ENCODE measurements at regions not wholly inside any gene's neighbourhood (a gene's known extent, or its start where the extent isn't known, plus 50 kb on each side); places are given as distances from the start of the nearest gene placed in this dataset.

DNA sequence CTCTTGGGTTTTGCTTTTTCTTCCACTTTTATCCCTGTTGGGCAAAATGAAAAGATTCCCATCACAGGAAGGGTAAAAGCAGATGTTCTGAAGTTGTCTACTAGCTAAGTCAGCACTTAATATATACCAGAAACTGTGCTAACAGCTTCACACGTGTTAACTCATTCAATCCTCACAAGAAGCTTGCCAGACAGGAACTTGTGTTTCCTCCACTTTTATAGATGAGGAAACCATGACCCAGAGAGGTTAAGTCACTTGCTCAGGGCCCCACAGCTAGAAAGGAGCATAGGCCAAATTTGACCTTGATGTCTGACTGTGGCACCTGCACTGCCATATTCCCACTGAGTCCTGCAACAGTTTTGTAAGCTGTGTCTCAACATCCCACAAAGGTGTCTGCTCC, 76.8 kb upstream of the EPC2 start:
- ChIA-PET POLR2A (no interaction called here), CTCF (no interaction called here)
- TF ChIP-seq, protein P1, sequence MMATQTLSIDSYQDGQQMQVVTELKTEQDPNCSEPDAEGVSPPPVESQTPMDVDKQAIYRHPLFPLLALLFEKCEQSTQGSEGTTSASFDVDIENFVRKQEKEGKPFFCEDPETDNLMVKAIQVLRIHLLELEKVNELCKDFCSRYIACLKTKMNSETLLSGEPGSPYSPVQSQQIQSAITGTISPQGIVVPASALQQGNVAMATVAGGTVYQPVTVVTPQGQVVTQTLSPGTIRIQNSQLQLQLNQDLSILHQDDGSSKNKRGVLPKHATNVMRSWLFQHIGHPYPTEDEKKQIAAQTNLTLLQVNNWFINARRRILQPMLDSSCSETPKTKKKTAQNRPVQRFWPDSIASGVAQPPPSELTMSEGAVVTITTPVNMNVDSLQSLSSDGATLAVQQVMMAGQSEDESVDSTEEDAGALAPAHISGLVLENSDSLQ (IDR thresholded peaks at IDR 0.05) = no peak
- no peak for TF ChIP-seq CTBP1 (IDR thresholded peaks at IDR 0.05; ENCODE audit: borderline replicate concordance)
- TF ChIP-seq ARNT (IDR thresholded peaks at IDR 0.05) = no peak
- TF ChIP-seq ZNF384 (IDR thresholded peaks at IDR 0.05) = no peak
- no peak for TF ChIP-seq BHLHE40 (IDR thresholded peaks at IDR 0.05; ENCODE audit: borderline replicate concordance)
- no peak for DNase-seq (ENCODE audit: extremely low spot score)

DNA sequence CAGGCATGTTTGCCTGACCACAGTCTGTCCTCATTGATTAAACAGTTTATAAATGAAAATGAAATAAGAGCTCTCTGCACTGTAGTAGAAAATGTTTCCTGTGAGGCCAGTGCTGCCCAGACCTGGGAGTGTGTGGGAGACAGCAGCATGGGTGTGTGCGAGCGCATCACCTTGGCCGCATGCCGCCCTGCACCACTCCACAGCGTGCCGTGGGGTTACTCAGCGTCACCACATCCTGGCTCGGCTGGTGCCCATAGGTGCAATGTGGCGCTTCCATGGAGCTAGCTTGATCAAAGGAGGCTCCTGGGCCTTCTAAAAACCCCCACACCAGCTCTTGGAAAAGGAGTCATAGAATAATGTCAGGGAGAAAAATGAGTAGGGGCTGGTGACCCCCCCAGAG, 76.0 kb upstream of the EPC2 start:
- TF ChIP-seq BHLHE40 (IDR thresholded peaks at IDR 0.05; ENCODE audit: borderline replicate concordance) (no peak), FOXM1 (IDR thresholded peaks at IDR 0.05; ENCODE audit: borderline replicate concordance) (no peak), L3MBTL2 (conservative IDR thresholded peaks at IDR 0.05) (no peak), CTBP1 (IDR thresholded peaks at IDR 0.05; ENCODE audit: borderline replicate concordance) (no peak), ARNT (IDR thresholded peaks at IDR 0.05) (no peak), LEF1 (IDR thresholded peaks at IDR 0.05; ENCODE audit: borderline replicate concordance) (no peak), TARDBP (IDR thresholded peaks at IDR 0.05) (no peak), ELF4 (IDR thresholded peaks at IDR 0.05) (no peak), SP1 (IDR thresholded peaks at IDR 0.05) (no peak)
- TF ChIP-seq, protein P1 (IDR thresholded peaks at IDR 0.05) = no peak
- ChIA-PET POLR2A (no interaction called here), CTCF (no interaction called here)
- DNase-seq (ENCODE audit: extremely low spot score) = no peak

DNA sequence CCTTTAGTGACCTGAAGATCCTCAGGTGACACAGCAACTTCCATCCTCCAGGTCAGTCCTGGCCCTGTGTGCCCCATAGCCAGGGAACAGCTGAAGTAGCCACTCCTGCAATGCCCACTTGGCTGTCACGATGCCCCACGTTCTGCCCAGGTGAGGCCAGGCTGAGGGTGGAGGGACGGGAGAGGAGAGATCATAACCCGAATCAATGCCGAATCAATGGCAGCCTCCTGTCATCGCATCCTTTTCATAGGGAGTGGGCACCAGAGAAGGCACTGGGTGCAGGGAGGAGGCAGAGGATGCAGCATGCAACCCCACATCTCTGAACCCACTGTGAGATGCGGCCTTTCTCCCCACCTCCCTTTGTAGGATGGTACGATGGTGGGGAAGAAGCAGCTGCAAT, 75.3 kb upstream of the EPC2 start:
- CTCF ChIA-PET = no interaction called here
- TF ChIP-seq ARNT (IDR thresholded peaks at IDR 0.05) = no peak
- TF ChIP-seq ZNF384 (IDR thresholded peaks at IDR 0.05) = no peak
- TF ChIP-seq FOXK2 (IDR thresholded peaks at IDR 0.05) = no peak
- no peak for TF ChIP-seq L3MBTL2 (conservative IDR thresholded peaks at IDR 0.05)
- TF ChIP-seq SUZ12 (IDR thresholded peaks at IDR 0.05) = no peak
- TF ChIP-seq, protein P1 (IDR thresholded peaks at IDR 0.05) = no peak
- TF ChIP-seq LEF1 (IDR thresholded peaks at IDR 0.05; ENCODE audit: borderline replicate concordance) = no peak
- no peak for TF ChIP-seq HDGF (IDR thresholded peaks at IDR 0.05; ENCODE audit: borderline replicate concordance)
- TF ChIP-seq CTBP1 (IDR thresholded peaks at IDR 0.05; ENCODE audit: borderline replicate concordance) = no peak
- no peak for TF ChIP-seq TARDBP (IDR thresholded peaks at IDR 0.05)
- TF ChIP-seq FOXA1 (IDR thresholded peaks at IDR 0.05) = no peak
- TF ChIP-seq FOXM1 (IDR thresholded peaks at IDR 0.05; ENCODE audit: borderline replicate concordance) = no peak
- TF ChIP-seq NFRKB (IDR thresholded peaks at IDR 0.05) = no peak
- no peak for TF ChIP-seq ELF4 (IDR thresholded peaks at IDR 0.05)
- TF ChIP-seq SP1 (IDR thresholded peaks at IDR 0.05) = no peak
- TF ChIP-seq BHLHE40 (IDR thresholded peaks at IDR 0.05; ENCODE audit: borderline replicate concordance) = no peak
- POLR2A ChIA-PET = no interaction called here
- no peak for DNase-seq (ENCODE audit: extremely low spot score)

DNA sequence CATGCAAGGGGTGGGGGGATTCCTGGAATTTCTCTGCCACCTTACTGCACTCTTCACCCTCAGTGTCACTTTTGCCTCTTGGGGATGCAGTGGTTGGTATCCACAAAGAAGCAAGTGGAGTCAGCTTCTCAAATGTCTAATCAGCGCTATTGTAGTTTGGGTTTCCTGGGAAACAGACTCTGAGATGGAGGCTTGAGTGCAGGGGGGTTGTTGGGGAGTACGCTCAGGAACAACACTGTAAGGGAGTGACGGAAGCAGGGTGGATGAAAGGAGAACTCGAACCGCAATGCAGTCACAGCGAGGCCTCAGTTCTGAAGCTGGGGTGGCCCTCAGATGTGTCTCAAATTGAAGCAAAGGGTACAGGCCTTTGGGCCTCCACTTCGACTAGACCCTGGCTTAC, 73.6 kb upstream of the EPC2 start:
- POLR2A ChIA-PET = no interaction called here
- no peak for DNase-seq (ENCODE audit: extremely low spot score)
- CTCF ChIA-PET = no interaction called here
- no peak for TF ChIP-seq FOXM1 (IDR thresholded peaks at IDR 0.05; ENCODE audit: borderline replicate concordance)
- no peak for TF ChIP-seq FOXA1 (IDR thresholded peaks at IDR 0.05)
- TF ChIP-seq ARNT (IDR thresholded peaks at IDR 0.05) = no peak
- no peak for TF ChIP-seq LEF1 (IDR thresholded peaks at IDR 0.05; ENCODE audit: borderline replicate concordance)
- TF ChIP-seq SP1 (IDR thresholded peaks at IDR 0.05) = no peak
- TF ChIP-seq ELF4 (IDR thresholded peaks at IDR 0.05) = no peak
- TF ChIP-seq SUZ12 (IDR thresholded peaks at IDR 0.05) = no peak
- TF ChIP-seq NFRKB (IDR thresholded peaks at IDR 0.05) = no peak
- no peak for TF ChIP-seq BHLHE40 (IDR thresholded peaks at IDR 0.05; ENCODE audit: borderline replicate concordance)
- TF ChIP-seq FOXK2 (IDR thresholded peaks at IDR 0.05) = no peak
- TF ChIP-seq TARDBP (IDR thresholded peaks at IDR 0.05) = no peak
- TF ChIP-seq, protein P1 (IDR thresholded peaks at IDR 0.05) = no peak
- TF ChIP-seq ZNF384 (IDR thresholded peaks at IDR 0.05) = no peak
- TF ChIP-seq L3MBTL2 (conservative IDR thresholded peaks at IDR 0.05) = no peak
- no peak for TF ChIP-seq HDGF (IDR thresholded peaks at IDR 0.05; ENCODE audit: borderline replicate concordance)

DNA sequence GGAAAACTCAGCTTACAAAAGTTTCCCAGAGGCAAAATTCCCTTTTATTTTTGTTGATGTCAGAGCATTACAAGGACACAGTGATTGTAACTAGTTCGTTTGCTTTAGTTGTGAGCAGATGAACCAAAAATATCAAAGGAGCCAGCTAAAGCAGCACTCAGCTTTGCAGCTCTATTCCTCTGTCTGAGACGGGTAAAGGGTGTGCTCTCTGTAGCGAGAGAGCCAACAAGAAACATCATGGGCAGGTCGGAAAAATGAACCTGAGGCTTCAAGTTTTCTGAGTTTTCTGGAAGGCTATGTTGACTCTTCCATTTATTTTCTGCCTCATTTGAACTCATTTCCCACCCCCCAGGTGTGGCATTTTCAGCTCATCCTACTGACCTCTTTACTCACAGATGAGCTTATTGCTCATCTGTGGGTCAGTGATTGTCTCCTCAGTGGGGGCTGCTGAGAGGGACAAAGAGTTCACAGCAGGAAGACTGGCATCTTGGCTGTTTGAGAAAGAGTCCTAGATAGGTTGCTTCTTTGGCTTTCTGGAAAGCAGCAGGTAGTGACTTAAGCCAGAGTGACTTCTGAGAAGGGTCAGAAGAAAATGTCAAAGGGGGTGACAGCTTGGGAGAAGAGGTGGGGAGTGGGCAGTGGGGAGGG, 66.6 kb upstream of the EPC2 start:
- no peak for DNase-seq (ENCODE audit: extremely low spot score)
- ChIA-PET CTCF (no interaction called here), POLR2A (no interaction called here)
- no peak for TF ChIP-seq BHLHE40 (IDR thresholded peaks at IDR 0.05; ENCODE audit: borderline replicate concordance)
- no peak for TF ChIP-seq L3MBTL2 (conservative IDR thresholded peaks at IDR 0.05)
- no peak for TF ChIP-seq SUZ12 (IDR thresholded peaks at IDR 0.05)
- no peak for TF ChIP-seq SP1 (IDR thresholded peaks at IDR 0.05)
- no peak for TF ChIP-seq HDGF (IDR thresholded peaks at IDR 0.05; ENCODE audit: borderline replicate concordance)
- no peak for TF ChIP-seq ZNF384 (IDR thresholded peaks at IDR 0.05)
- TF ChIP-seq, protein P1 (IDR thresholded peaks at IDR 0.05) = no peak
- no peak for TF ChIP-seq ELF4 (IDR thresholded peaks at IDR 0.05)
- TF ChIP-seq NFRKB (IDR thresholded peaks at IDR 0.05) = no peak
- no peak for TF ChIP-seq ARNT (IDR thresholded peaks at IDR 0.05)
- no peak for TF ChIP-seq FOXM1 (IDR thresholded peaks at IDR 0.05; ENCODE audit: borderline replicate concordance)
- no peak for TF ChIP-seq FOXA1 (IDR thresholded peaks at IDR 0.05)
- no peak for TF ChIP-seq FOXK2 (IDR thresholded peaks at IDR 0.05)
- TF ChIP-seq LEF1 (IDR thresholded peaks at IDR 0.05; ENCODE audit: borderline replicate concordance) = no peak
- TF ChIP-seq CTBP1 (IDR thresholded peaks at IDR 0.05; ENCODE audit: borderline replicate concordance) = no peak
- no peak for TF ChIP-seq TARDBP (IDR thresholded peaks at IDR 0.05)
